ENCODE measurements at regions not wholly inside any gene's neighbourhood (a gene's known extent, or its start where the extent isn't known, plus 50 kb on each side); places are given as distances from the start of the nearest gene placed in this dataset.
"Not testable (repeated sequence)": the region's sequence is repeated elsewhere in the genome, so short reads cannot be mapped to it uniquely, and the experiment has no call there.

DNA sequence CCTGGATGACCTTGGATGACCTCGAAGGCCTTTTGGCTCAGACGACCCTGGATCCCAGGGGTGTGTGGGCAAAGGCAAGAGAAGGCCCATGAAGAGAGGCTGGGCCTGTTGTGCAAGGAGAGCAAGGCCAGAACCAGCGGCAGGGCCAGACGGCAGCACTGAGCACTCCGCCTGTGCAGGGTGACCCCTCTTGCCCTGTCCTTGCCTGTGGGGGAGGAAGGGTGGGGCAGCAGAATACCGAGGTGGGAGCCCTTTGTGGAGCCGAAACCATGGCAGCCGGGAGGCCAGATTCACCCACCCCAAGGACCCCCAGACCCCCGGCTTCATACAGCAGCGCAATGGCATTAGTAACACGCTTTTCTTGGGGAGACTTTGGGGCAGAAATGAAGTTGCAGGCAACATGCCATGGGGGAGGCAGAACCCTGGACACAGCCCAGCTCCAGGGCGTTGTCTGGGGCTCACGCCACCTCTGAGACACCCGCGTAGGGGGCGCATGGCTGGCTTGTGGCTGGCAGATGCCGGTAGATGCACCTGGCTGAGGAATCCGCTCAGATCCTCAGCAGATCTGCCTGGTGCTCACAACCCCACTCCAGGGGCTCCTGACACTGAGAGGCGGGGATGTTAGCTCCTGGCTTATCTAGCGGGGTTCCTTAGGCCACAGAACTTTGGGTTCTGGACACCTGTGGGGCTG is 114.5 kb downstream of the FAM53A start:
- TF ChIP-seq, protein P1, sequence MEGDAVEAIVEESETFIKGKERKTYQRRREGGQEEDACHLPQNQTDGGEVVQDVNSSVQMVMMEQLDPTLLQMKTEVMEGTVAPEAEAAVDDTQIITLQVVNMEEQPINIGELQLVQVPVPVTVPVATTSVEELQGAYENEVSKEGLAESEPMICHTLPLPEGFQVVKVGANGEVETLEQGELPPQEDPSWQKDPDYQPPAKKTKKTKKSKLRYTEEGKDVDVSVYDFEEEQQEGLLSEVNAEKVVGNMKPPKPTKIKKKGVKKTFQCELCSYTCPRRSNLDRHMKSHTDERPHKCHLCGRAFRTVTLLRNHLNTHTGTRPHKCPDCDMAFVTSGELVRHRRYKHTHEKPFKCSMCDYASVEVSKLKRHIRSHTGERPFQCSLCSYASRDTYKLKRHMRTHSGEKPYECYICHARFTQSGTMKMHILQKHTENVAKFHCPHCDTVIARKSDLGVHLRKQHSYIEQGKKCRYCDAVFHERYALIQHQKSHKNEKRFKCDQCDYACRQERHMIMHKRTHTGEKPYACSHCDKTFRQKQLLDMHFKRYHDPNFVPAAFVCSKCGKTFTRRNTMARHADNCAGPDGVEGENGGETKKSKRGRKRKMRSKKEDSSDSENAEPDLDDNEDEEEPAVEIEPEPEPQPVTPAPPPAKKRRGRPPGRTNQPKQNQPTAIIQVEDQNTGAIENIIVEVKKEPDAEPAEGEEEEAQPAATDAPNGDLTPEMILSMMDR (IDR thresholded peaks at IDR 0.05), result no peak
- Mint-ChIP-seq H3K27ac (ENCODE audit: unreplicated experiment) (no peak overlapping the region), H3K27me3 (ENCODE audit: unreplicated experiment) (no peaks in the 10 kb centered on the region), H3K9me3 (ENCODE audit: unreplicated experiment) (no peaks in the 10 kb centered on the region), H3K4me1 (ENCODE audit: unreplicated experiment) (no peaks in the 10 kb centered on the region), H3K36me3 (ENCODE audit: unreplicated experiment) (no peaks in the 10 kb centered on the region), H3K4me3 (ENCODE audit: unreplicated experiment) (no peak overlapping the region)
- no peak for DNase-seq (ENCODE audit: extremely low spot score, unreplicated experiment)

DNA sequence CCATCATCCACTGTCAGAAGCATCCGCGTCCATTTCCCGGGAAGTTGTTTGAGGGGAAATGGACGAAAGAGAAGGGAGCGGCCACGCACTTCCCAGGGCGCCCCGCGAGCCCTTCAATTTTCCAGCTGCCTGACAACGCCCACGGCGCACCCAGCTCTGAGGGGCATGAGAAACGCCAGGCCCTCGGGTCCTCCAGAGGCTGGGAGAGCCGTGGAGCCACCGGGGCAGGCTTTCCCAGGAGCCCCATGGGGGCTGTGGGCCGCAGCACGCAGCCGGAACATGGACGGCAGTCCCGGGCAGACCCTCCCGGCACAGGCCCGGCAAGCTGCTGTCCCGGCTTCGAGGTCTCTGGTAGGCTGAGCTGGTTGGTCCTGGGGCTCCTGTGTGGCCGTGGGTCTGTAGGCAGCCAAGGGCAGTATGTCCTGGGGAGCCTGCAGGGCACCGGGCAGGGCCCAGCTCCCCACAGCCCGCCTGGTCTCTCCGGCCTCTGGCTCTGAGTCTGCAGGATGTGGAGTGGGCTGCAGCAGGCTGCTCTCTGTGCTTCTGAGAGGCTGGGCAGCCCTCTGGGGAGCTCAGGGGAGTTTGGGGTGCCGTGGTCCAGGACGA is 115.2 kb downstream of the FAM53A start:
- H3K9me3 Mint-ChIP-seq (ENCODE audit: unreplicated experiment), result no peaks in the 10 kb centered on the region
- H3K4me1 Mint-ChIP-seq (ENCODE audit: unreplicated experiment), result no peaks in the 10 kb centered on the region
- no peak for DNase-seq (ENCODE audit: extremely low spot score, unreplicated experiment)
- TF ChIP-seq, protein P1 (IDR thresholded peaks at IDR 0.05), result no peak
- no peaks in the 10 kb centered on the region for H3K36me3 Mint-ChIP-seq (ENCODE audit: unreplicated experiment)
- H3K27ac Mint-ChIP-seq (ENCODE audit: unreplicated experiment), result no peak overlapping the region
- no peak overlapping the region for H3K4me3 Mint-ChIP-seq (ENCODE audit: unreplicated experiment)
- H3K27me3 Mint-ChIP-seq (ENCODE audit: unreplicated experiment), result no peaks in the 10 kb centered on the region

DNA sequence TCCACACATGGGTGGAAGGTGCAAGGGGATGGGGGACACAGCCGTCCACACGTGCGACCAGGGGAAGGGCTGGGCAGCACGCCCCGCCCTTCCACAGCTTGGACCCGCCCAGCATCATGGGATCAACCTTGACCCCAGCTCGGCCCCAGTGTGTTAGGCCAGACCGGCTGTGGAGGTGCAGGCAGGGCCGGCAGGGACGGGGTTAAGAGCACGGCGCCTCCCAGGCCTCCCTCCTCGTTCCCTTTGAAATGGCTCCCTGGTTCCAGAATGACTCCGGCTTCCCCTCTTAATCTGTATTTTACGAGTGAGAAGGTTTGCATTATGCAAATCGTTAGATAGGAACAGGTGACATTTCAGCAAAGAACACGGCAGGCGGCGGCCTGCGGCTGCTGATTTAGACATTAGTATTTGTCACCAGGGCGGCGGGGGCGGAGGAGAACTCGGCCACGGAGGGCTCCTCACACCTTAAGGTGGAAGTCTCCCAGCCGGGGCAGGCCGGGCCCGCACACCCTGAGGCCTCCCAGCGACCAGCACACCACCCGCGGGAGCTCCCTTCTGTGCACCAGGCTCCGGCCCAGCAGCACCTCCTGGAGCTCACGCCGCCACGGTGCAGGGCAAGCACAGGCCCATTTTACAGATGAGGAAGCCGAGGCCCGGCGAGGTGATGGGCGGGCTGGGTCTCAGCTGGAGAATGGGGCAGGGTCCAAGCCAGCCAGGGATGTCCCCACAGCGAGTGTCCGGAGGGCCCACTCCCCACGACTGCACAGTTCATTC is 116.1 kb downstream of the FAM53A start:
- Mint-ChIP-seq H3K36me3 (ENCODE audit: unreplicated experiment) (no peaks in the 10 kb centered on the region), H3K9me3 (ENCODE audit: unreplicated experiment) (no peaks in the 10 kb centered on the region), H3K27ac (ENCODE audit: unreplicated experiment) (no peak overlapping the region), H3K4me1 (ENCODE audit: unreplicated experiment) (no peaks in the 10 kb centered on the region), H3K4me3 (ENCODE audit: unreplicated experiment) (no peak overlapping the region), H3K27me3 (ENCODE audit: unreplicated experiment) (no peaks in the 10 kb centered on the region)
- no peak for DNase-seq (ENCODE audit: extremely low spot score, unreplicated experiment)
- TF ChIP-seq, protein P1 (IDR thresholded peaks at IDR 0.05), result no peak

DNA sequence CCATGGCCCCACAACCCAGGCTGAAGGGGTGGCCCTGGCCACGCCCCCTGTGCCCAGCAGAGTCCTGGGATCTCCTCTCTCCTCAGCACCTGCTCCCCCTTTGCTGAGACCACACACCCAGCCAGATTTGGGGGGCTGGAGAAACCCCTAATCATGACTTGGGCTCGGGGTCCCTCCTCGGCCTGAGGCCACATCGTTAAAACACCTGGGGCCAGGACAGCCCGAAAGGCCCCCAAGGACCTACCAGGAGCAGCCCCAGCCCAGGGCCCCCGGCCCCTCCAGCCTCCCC is 116.7 kb downstream of the FAM53A start:
- TF ChIP-seq, protein P1 (IDR thresholded peaks at IDR 0.05), result no peak
- Mint-ChIP-seq H3K27me3 (ENCODE audit: unreplicated experiment) (no peaks in the 10 kb centered on the region), H3K9me3 (ENCODE audit: unreplicated experiment) (no peaks in the 10 kb centered on the region), H3K36me3 (ENCODE audit: unreplicated experiment) (no peaks in the 10 kb centered on the region), H3K4me1 (ENCODE audit: unreplicated experiment) (no peaks in the 10 kb centered on the region), H3K4me3 (ENCODE audit: unreplicated experiment) (no peak overlapping the region), H3K27ac (ENCODE audit: unreplicated experiment) (no peak overlapping the region)
- DNase-seq (ENCODE audit: extremely low spot score, unreplicated experiment), result no peak

DNA sequence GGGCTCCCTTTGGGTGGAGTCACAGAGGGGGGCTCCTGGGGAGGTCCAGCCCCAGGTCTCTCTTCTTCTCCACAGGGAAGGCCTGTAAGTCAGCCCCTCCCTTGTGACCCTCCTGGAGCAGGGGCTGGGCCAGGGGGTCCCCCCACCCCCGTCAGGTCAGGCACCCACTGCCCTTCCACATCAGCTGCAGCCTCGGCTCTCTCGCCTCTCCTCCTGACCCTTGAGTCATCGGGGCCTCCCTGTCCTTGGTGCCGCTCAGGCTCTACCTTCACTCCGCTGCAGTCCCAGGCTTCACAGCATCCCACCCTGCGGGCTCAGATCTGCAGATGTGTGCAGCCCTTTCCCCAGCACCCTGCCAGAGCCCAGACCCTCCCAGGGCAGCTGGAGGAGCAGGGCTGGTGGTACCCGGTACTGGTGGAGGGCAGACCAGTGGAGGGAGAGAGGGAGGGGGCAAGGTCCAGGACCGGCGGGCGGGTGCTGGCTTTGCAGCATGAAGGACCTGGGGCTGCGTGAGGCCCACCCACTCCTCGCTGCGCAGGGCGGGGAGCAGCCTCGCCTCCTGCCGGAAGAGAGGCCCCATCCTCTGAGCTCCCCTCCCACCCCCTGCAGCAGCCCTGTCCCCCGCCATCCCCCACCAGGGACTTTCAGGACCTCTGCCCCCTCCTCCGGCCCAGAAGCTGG is 117.1 kb downstream of the FAM53A start:
- TF ChIP-seq, protein P1 (IDR thresholded peaks at IDR 0.05), result no peak
- no peaks in the 10 kb centered on the region for H3K4me1 Mint-ChIP-seq (ENCODE audit: unreplicated experiment)
- DNase-seq (ENCODE audit: extremely low spot score, unreplicated experiment), result no peak
- H3K27me3 Mint-ChIP-seq (ENCODE audit: unreplicated experiment), result no peaks in the 10 kb centered on the region
- no peaks in the 10 kb centered on the region for H3K36me3 Mint-ChIP-seq (ENCODE audit: unreplicated experiment)
- no peaks in the 10 kb centered on the region for H3K9me3 Mint-ChIP-seq (ENCODE audit: unreplicated experiment)
- H3K4me3 Mint-ChIP-seq (ENCODE audit: unreplicated experiment), result no peak overlapping the region
- no peak overlapping the region for H3K27ac Mint-ChIP-seq (ENCODE audit: unreplicated experiment)

DNA sequence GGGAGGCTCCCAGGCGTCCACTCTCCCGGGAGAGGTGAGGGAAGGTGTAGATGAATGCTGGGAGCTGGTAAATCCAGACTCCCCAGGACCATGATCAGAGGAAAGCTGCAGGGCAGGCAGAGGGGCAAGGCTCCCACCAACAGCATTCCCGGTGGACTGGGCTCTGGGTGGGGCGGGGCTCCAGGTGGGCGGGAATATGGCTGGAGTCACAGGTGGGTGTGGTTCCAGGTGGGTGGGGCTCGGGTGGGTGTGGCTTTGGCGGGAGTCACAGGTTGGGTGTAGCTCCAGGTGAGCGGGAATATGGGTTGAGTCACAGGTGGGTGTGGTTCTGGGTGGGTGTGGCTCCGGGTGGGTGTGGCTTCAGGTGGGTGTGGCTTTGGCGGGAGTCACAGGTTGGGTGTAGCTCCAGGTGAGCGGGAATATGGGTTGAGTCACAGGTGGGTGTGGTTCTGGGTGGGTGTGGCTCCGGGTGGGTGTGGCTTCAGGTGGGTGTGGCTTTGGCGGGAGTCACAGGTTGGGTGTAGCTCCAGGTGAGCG is 117.7 kb downstream of the FAM53A start:
- DNase-seq (ENCODE audit: extremely low spot score, unreplicated experiment); H3K9me3 Mint-ChIP-seq (ENCODE audit: unreplicated experiment); H3K4me3 Mint-ChIP-seq (ENCODE audit: unreplicated experiment); H3K27me3 Mint-ChIP-seq (ENCODE audit: unreplicated experiment); H3K4me1 Mint-ChIP-seq (ENCODE audit: unreplicated experiment); H3K27ac Mint-ChIP-seq (ENCODE audit: unreplicated experiment); H3K36me3 Mint-ChIP-seq (ENCODE audit: unreplicated experiment): not testable (repeated sequence)
